ENCODE measurements at regions not wholly inside any gene's neighbourhood (a gene's known extent, or its start where the extent isn't known, plus 50 kb on each side); places are given as distances from the start of the nearest gene placed in this dataset.

- H3K27me3 Mint-ChIP-seq (ENCODE audit: insufficient read depth, unreplicated experiment) = peaks cover 4% of the 10 kb centered on the region
- H3K36me3 Mint-ChIP-seq (ENCODE audit: insufficient read depth, unreplicated experiment) = no peaks in the 10 kb centered on the region
- H3K4me1 ChIP-seq = no peaks in the 10 kb centered on the region
- no peaks in the 10 kb centered on the region for H3K9me3 Mint-ChIP-seq (ENCODE audit: unreplicated experiment)
- no peak overlapping the region for H3K27ac Mint-ChIP-seq (ENCODE audit: unreplicated experiment)
- intact Hi-C loops (cut with micrococcal nuclease; ENCODE audit: unreplicated experiment) = no loop called here
- no peaks in the 10 kb centered on the region for H3K27me3 ChIP-seq (replicated peaks; ENCODE audit: control insufficient read depth, insufficient read depth, low read length)
- no TSS peak for BruUV-seq (replicated peaks)
- H3K4me3 ChIP-seq (ENCODE audit: low read depth, low read length) = no peak overlapping the region
- CTCF ChIA-PET = no interaction called here
- H3K36me3 ChIP-seq (ENCODE audit: control insufficient read depth, insufficient read depth, low read length) = no peaks in the 10 kb centered on the region
- DNase-seq = no peak
- no peak overlapping the region for H3K4me3 Mint-ChIP-seq (ENCODE audit: unreplicated experiment)
- POLR2A ChIA-PET = no interaction called here
- no peaks in the 10 kb centered on the region for H3K9me3 ChIP-seq
- TF ChIP-seq CTCF (IDR thresholded peaks at IDR 0.05; ENCODE audit: insufficient read depth in 1 of 2, low read depth in 1 of 2, low read length in 1 of 2, severe bottlenecking in 1 of 2, unreplicated experiment in 1 of 2) = no peak
- H3K4me1 Mint-ChIP-seq (ENCODE audit: low read depth, unreplicated experiment) = no peaks in the 10 kb centered on the region
Observed at GRCh38 chr1:221013691-221014660, 134.7 kb downstream of the HLX start.

- H3K4me1 ChIP-seq = no peaks in the 10 kb centered on the region
- no TSS peak for BruUV-seq (replicated peaks)
Observed at GRCh38 chr1:221015159-221015790, 136.0 kb downstream of the HLX start.

GRCh38 chr1:221016751-221017150 lies 137.5 kb downstream of the HLX start:
- DNase-seq = no peak
- H3K27me3 ChIP-seq (replicated peaks; ENCODE audit: control insufficient read depth, insufficient read depth, low read length) = no peaks in the 10 kb centered on the region
- no TSS peak for BruUV-seq (replicated peaks)
- H3K36me3 ChIP-seq (ENCODE audit: control insufficient read depth, insufficient read depth, low read length) = no peaks in the 10 kb centered on the region
- Mint-ChIP-seq H3K9me3 (ENCODE audit: unreplicated experiment) (no peaks in the 10 kb centered on the region), H3K27me3 (ENCODE audit: insufficient read depth, unreplicated experiment) (peaks cover 5% of the 10 kb centered on the region), H3K36me3 (ENCODE audit: insufficient read depth, unreplicated experiment) (no peaks in the 10 kb centered on the region), H3K27ac (ENCODE audit: unreplicated experiment) (no peak overlapping the region), H3K4me1 (ENCODE audit: low read depth, unreplicated experiment) (no peaks in the 10 kb centered on the region), H3K4me3 (ENCODE audit: unreplicated experiment) (no peak overlapping the region)
- H3K4me3 ChIP-seq (ENCODE audit: low read depth, low read length) = no peak overlapping the region
- TF ChIP-seq CTCF (IDR thresholded peaks at IDR 0.05; ENCODE audit: insufficient read depth in 1 of 2, low read depth in 1 of 2, low read length in 1 of 2, severe bottlenecking in 1 of 2, unreplicated experiment in 1 of 2) = no peak
- POLR2A ChIA-PET = no interaction called here
- H3K4me1 ChIP-seq = no peaks in the 10 kb centered on the region
- intact Hi-C loops (cut with micrococcal nuclease; ENCODE audit: unreplicated experiment) = no loop called here
- CTCF ChIA-PET = no interaction called here
- no peaks in the 10 kb centered on the region for H3K9me3 ChIP-seq

More at GRCh38 chr1:221015159-221015790, 136.0 kb downstream of the HLX start:
- DNase-seq = no peak
- H3K27me3 Mint-ChIP-seq (ENCODE audit: insufficient read depth, unreplicated experiment) = peaks cover 4% of the 10 kb centered on the region
- no peak overlapping the region for H3K27ac Mint-ChIP-seq (ENCODE audit: unreplicated experiment)
- Histone ChIP-seq H3K4me3 (ENCODE audit: low read depth, low read length) (no peak overlapping the region), H3K27me3 (replicated peaks; ENCODE audit: control insufficient read depth, insufficient read depth, low read length) (no peaks in the 10 kb centered on the region), H3K36me3 (ENCODE audit: control insufficient read depth, insufficient read depth, low read length) (no peaks in the 10 kb centered on the region), H3K9me3 (no peaks in the 10 kb centered on the region)
- H3K4me3 Mint-ChIP-seq (ENCODE audit: unreplicated experiment) = no peak overlapping the region
- H3K36me3 Mint-ChIP-seq (ENCODE audit: insufficient read depth, unreplicated experiment) = no peaks in the 10 kb centered on the region
- intact Hi-C loops (cut with micrococcal nuclease; ENCODE audit: unreplicated experiment) = no loop called here
- H3K9me3 Mint-ChIP-seq (ENCODE audit: unreplicated experiment) = no peaks in the 10 kb centered on the region
- POLR2A ChIA-PET = no interaction called here
- TF ChIP-seq CTCF (IDR thresholded peaks at IDR 0.05; ENCODE audit: insufficient read depth in 1 of 2, low read depth in 1 of 2, low read length in 1 of 2, severe bottlenecking in 1 of 2, unreplicated experiment in 1 of 2) = no peak
- CTCF ChIA-PET = no interaction called here
- no peaks in the 10 kb centered on the region for H3K4me1 Mint-ChIP-seq (ENCODE audit: low read depth, unreplicated experiment)

All from Caco-2 (cell line).